ENCODE measurements at regions not wholly inside any gene's neighbourhood (a gene's known extent, or its start where the extent isn't known, plus 50 kb on each side); places are given as distances from the start of the nearest gene placed in this dataset.

DNA sequence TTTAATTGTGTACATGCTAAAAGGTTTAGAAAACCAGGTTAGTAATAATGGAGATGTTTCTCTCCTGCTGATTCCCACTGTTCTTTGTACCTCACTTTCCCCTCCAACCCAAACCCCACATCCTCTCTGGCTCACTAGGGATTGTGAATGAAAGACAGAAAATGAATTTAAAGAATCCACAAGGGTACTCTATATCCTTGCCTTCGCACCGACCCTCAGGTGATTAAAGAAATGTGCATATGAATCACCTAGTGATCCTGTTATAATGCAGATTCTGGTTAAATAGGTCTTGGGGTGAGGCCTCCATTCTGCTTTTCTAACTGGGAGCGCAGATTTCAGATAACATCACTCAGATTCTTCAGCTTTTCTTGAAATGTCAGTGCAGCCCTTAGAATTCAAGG lies 84.3 kb upstream of the OTX2 start:
- TF ChIP-seq POLR2A (IDR thresholded peaks at IDR 0.05; ENCODE audit: extremely low read depth, insufficient read length), result no peak
- TF ChIP-seq, protein P1, sequence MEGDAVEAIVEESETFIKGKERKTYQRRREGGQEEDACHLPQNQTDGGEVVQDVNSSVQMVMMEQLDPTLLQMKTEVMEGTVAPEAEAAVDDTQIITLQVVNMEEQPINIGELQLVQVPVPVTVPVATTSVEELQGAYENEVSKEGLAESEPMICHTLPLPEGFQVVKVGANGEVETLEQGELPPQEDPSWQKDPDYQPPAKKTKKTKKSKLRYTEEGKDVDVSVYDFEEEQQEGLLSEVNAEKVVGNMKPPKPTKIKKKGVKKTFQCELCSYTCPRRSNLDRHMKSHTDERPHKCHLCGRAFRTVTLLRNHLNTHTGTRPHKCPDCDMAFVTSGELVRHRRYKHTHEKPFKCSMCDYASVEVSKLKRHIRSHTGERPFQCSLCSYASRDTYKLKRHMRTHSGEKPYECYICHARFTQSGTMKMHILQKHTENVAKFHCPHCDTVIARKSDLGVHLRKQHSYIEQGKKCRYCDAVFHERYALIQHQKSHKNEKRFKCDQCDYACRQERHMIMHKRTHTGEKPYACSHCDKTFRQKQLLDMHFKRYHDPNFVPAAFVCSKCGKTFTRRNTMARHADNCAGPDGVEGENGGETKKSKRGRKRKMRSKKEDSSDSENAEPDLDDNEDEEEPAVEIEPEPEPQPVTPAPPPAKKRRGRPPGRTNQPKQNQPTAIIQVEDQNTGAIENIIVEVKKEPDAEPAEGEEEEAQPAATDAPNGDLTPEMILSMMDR (IDR thresholded peaks at IDR 0.05; ENCODE audit: low read depth, low read length), result no peak
- TF ChIP-seq, protein P2, sequence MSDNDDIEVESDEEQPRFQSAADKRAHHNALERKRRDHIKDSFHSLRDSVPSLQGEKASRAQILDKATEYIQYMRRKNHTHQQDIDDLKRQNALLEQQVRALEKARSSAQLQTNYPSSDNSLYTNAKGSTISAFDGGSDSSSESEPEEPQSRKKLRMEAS (IDR thresholded peaks at IDR 0.05; ENCODE audit: low read depth, low read length), result no peak
